CD4-positive, alpha-beta T cell treated with Interleukin-6 for 4 hours (primary cell): ENCODE measurements at regions not wholly inside any gene's neighbourhood (a gene's known extent, or its start where the extent isn't known, plus 50 kb on each side); places are given as distances from the start of the nearest gene placed in this dataset.

ENCODE experiments used
- DNase-seq: peaks from one replicate; pipeline ENCODE4 v3.0.0-alpha.2; 2020; ENCODE audit warnings: mixed read lengths

DNA sequence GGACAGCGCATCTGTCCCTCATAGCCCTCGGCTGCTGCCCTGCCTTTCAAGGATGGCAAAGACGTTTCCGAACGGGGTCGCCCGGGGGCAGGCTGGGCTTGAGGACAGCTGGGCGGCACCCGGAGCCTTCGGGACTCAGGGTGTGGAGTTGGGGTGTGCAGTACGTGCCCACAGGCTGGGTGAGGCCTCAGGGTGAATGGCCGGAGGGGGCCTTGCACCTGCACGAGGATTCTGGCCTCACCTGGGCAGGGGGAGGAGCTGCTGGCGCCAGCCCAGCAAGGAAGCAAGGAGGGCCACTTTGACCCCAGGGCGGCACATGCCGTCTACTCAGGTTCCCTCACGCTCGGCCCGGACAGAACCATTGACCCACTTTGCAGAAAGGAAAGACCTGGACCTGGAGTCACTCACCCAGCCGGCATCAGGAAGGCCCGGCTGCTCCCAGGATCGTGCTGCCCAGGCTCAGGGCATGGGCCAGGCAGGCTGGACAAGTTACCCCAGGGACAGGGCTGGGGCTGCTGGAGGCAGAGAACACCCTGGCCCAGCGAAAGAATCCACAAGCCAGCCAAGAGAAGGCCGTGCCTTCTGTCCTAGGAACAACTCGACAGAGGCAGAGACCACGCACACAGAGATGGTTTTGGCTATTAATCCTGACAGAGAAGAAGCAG is 65.1 kb upstream of the TTC34 start:
- no peak for DNase-seq

DNA sequence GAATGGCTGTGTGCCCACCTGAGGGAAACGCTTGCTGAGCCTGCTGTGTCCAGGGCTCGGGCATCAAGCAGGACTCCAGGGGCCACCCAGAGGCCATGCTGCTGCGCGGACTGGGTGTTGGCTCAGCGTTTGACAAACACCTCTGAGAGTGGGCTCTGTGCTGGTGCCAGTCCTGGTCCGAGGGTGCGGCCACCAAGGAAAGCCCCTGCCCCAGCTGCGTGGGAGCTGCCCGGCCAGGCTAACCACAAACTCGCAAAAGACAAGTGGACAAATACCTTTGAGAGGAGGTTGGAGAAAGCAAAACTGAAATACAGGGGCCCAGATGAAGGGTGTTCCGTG is 65.6 kb upstream of the TTC34 start:
- no peak for DNase-seq

DNA sequence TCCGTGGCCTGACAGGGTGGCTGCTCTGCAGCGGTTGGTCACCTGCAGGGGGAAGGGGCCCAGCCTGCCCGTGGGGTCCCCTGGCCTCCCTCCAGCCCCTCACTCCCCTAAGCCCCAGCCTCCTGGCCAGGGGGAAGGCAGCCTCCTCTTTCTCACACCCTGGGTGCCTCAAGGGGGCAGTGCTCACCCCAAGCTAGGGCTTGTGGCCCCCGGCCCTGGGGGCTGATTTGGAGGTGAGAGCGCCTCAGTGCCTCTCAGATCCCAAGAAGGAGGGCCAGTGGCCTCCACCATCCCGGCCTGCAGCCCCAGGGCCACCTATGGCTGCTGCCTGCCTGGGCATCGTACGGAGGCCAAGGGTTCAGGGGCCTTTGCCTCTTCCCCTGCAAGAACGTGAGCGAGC is 66.4 kb upstream of the TTC34 start:
- DNase-seq: no peak

DNA sequence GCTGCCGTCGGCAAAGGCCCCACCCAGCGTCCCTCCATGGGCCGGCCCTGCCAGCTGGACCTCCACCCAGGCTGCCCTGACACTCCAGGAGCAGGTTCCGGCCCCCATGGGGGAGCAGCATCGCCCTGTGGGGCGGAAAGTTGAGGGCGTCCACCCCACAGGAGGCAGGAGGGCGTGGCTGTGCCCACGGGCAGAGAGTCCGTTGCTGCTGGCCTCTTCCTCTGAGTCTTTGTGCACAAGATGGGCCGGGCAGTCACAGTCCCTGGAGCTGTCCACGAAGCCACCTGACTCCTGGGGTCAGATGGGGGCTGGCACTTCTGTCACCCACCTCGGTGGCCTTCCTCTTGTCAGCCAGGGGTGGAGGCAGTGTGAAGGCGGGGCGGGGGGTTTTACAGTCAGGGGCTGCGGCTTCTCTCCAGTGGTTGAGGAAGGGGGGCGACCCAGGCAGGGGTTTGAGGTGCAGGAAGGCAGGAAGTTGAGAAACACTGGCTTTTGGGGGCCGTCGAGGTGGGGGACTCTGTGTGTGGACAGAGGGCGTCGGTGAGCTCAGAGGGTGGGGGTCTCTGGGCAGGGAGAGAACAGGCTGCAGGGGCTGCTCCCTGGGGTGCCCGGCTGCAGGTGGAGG is 67.2 kb upstream of the TTC34 start:
- no peak for DNase-seq

DNA sequence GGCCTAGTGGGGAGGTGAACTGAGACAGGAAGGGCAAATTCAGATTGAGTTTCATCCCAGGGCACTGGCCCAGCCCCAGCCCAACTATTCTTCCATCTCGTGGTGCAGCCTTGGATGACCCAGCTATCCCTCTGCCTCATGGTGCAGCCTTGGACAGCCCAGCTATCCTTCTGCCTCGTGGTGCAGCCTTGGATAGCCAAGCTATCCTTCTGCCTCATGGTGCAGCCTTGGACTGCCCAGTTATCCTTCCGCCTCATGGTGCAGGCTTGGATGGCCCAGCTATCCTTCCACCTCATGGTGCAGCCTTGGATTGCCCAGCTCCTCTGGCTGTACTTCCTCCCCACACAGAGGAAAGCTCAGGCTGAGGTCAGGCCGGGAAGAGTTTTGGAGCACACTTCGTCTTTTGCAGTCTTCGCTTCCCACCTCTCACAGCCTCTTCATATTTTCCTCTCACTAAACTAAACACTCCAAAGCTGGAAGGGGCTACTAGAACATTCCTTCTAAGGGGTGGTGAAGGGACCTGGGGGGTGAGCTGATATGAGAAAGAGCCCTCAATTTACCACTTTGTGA is 69.8 kb upstream of the TTC34 start:
- no peak for DNase-seq

DNA sequence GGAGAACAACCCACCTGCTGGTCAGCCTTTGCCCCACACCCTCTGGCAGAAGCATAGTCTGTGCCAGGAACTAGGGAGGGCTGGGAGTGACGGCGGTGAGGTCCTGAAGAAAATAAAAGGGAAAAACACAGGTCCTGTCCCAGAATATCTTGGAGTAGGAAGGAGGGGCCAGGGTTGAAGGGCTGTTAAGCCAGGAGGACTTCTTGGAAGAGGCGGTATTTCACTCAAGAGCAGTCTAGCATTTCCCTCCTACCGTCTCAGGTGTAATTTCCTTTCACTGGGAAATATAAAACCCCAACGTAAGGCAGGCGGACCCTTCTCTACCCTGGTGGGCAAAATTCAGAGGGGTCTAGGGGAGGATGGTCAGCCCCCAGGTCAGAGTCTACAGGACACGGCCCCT is 72.7 kb upstream of the TTC34 start:
- DNase-seq: no peak

DNA sequence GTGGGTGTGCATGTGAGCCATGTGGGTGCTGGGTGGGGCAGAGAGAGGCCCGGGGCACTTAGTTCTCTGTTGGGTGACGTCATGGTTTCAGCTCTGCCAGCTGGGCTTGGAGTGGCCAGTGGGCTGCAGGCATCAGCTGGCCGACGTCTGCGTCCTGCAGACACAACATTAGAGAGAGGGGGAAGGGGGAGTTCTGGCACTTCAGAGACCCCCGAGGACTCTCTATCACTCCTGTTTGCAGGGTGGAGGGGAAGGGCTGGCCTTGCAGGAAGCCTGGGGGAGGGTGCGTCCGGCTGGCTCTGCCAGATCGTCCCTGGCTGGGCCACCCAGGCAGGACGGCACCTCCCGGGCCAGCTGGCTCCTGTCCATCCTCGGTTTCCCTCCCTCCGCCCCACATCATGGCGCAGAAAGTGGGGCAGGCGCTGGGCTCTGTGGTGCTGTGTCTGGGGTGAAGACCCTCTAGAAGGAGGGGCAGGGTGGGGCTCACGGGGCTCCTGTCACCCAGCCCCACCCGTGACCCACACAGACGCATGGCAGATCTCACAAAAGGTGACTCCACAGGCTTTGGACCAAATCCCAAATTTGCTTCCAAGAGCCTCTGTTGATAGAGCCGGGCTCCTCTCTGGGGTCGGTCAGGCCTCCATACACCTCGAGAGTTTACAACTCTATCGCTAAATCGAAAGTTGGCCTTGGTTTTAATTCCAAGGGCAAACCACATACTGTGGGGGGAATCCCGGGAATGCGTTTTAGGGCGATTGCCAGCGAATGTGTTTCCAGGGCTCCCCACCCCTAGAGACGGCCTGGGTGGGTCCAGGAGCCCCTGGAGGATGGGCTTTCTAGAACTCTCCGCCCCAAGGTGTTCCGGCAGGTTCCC is 73.4 kb upstream of the TTC34 start:
- DNase-seq: no peak

DNA sequence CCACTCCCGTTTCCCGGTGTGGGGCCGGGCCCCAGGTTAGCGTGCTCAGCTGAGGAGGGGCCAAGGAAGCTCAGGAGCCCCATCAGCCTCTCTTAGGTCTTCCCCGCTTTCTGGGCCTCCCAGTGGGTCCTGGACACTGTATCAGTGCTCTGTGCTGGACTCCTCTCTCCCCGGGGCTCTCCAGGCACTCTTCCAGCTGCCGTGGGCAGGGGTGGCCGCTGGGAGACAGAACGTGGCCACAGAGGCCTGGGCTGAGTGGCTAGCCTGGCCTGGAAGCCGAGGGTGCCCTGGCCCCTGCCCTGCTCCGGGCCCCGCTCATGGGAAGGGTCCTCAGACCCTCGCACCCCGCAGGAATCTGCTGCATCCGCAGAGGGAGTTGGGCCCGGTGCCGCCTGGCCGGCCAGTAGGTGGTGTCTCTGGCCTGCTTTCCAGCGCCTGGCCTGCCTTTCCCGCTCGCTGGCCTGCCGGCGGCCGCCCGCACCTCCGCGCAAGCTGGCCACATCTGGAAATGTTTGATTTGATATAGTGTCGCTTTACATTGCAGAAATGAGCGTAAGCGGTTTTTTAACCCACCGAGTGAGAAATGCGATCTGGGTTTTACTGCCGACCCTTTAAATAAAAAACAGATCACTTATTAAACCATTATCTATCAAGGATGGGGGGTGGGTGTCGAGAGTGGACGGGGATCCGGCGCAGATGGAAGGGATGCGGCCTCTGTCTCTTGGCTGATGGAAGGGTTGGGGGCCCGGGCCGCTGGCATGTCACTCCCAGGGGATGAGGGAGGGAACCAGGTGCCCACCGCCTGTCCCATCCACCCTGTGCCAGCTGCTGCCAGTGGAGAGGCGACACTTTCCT is 74.4 kb upstream of the TTC34 start:
- no peak for DNase-seq

DNA sequence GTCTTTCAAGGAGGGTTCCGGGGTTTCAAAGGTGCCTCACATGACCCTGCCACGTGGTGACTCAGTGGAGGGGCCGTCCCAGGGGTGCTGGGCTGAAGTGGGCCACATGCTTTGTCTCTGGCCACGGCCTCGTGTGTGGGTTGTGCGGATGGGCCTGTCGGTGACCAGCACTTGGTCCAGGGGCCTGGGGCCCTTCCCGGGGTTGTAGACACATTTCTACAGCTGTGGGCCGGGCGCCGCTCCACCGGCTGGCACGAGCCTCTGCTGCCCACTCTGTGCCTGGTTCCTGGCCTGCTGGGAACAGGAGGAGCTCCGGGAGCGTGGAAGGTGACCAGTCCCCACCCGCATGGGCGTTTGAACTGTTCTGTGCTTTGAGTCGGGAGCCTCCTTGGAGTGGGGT is 75.4 kb upstream of the TTC34 start:
- DNase-seq: no peak

DNA sequence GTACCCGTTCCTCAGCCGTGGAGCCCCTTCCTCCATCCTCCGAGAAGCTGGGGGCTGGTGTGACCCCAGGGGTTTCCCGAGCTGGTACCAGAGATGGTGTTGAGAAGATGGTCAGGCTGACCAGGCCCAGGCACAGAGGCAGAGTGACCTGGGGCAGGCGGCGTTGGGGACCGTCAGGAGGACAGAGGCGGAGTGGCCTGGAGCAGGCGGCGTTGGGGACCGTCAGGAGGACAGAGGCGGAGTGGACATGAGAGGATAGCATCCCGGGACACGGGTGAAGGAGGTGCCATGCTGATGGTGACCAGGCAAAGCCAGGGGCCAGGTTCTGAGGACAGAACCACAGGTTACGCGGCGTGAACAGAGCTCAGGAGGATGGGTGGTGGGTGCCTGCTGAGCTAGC is 75.9 kb upstream of the TTC34 start:
- DNase-seq: no peak

DNA sequence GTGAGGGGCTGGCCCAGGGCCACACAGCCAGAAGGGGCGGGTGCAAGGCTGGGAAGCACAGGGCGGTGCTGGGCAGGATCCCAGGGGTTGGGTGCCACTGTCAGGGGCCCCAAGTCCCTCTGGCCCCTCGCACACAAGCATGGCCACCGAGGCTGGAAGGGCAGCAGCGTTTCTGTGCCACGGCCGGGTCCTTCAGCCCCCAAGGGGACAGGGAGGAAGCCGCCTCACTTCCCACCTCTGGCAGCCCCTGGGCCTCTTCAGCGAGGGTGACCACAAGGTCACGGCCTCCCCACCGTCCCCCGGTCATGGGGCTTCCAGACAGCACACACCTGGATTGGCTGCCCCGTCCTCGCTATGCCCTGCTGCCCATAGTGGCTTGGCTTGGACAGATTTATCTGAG is 77.1 kb upstream of the TTC34 start:
- no peak for DNase-seq

DNA sequence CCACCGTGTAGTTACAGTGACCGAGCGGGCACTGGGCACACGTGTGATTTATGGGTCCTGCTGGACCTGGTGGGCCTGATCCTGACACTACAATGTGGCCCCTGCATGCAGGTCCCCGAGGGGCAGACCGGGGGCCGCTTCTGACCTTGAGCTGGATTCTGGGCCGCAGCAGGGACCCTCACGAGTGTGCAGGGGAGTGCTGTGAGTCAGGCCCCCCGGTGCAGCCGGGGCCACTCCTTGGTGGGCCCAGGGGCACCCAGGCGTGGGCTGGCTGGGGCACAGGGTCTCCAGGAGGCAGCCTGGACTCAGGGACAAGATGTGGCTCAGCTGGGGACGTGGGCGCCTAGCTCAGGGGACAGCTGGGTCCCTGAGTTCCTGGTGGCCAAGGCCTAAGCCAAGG is 77.5 kb upstream of the TTC34 start:
- DNase-seq: no peak

DNA sequence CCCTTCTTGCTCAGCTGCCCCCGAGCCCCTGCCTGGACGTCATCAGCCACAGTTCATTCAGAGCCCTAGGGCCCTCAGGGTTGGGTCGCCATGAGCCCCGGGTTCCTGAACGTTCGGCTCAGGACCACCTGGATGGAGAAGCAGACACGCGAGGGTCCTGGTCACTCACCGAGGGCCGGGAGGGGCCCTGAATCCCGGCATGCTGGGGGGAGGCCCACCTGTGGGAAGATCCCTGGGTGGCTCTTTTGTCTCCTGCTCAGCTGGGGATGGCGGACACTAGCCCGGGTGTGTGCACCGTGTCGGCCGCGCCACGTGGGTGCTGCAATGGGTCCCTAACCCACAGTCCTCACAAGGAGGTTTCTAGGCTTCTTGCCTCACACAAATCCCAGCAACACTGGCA is 78.1 kb upstream of the TTC34 start:
- no peak for DNase-seq

DNA sequence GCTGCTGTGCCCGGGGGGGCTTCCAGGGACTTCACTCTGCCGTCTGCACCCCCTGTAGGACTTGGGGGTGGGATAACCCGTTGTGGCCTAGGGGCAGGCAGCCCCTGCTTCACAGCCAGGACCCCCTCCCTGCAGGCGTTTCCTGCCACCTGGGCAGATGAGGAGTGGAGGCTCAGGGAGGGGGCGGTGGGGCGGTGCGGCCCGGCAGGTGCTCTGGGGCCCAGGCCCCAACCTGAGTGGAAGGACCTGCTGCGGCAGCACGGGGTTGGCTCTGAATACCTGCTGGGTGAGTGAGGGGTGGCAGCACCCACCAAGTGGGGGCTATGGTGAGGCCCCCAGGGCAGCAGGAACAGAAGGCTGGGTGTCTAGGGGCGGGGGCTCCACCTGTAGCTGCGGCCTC is 78.6 kb upstream of the TTC34 start:
- no peak for DNase-seq

DNA sequence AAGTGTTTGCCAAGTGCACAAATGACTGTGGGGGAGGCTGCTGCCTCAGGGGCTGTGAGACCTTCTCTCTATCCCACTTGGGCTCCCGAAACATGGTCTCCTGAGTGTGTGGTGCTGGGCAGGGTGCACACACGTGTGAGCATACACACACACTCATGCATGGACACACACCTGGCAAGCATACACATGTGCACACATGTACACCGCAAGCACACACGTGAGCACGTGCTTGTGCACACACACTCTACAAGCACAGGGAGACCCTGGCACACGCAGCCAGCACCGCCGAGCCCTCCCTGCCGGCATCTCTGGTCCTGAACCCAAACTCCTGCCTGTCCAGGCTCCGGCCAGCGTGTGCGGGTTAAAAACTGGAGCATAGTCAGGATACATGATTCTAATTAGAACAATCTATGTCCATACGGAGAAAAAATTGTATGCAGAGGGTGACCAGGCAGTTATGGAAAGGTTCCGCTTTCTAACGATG is 79.4 kb upstream of the TTC34 start:
- no peak for DNase-seq

DNA sequence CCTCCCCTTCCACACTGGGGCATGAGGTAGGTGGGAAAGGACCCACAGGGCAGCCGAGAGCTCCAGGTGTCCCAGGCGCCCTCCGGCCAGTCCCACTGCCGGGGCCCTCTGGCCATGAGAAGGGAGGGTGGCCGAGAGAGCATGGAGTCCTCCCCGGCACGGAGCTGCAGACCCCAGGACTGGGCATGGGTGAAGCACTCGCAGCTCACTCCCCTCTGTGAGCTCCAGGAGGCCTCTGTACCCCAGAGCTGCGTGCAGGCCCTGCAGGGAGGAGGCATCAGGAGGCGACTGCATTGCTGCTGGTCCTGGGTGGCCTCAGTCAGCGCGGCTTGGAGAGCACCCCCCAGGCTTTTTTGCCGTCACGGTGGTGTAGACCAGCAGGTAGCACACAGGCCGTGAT is 80.1 kb upstream of the TTC34 start:
- no peak for DNase-seq

DNA sequence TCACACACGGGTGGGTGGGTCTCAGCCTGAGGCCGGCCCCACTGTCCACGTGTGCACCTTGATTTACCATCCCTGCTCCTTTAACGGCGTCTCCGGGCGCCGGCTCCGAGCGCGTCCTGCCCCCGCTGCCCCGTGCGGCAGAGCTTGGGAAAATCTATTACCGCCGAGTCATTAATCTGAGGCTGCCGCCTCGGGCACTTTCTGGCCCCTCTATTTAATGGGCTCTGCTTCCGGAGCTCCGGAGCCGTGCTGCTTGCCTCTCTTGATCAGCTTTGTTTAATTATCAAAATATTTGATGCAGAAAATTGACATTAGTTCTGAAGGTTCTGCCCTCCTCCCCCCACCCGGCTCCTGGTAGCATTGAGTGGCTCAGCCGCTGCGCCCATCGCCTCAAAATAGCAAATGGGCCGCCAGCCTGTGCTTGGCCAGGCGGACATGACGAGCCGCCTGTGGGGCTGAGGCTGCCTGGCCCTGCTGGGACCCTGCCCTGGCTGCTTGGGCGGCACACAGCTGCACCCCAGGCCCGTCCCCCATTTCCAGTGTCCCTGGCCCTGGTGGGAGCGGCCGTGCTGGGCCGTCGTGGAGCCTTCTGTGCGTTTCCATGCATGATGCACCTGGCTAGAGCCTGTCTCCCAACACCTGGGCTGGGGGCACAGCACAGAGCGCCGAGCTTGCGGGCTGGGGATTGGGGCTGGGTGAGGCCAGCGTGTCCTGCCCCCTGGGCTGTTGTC is 81.6 kb upstream of the TTC34 start:
- DNase-seq: no peak

DNA sequence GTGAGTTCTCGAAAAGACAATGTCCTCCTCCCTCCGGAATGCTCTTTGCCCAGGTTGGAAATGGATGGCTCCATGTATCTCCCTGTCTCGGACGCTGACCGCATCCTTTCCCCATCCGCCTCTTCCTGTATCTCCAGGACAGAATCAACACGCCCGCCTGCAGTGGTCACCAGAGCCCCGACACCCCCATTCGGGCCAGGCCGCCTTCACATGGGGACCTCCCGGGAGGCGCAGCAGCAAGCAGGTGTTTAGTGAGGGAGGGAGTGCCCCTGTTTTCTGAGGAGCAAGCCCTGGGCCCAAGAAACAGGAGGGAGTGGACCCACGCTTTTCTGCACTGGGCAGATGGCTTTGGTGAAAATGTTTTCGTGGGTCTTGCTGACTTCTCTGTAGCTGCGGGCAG is 83.5 kb upstream of the TTC34 start:
- DNase-seq: no peak

DNA sequence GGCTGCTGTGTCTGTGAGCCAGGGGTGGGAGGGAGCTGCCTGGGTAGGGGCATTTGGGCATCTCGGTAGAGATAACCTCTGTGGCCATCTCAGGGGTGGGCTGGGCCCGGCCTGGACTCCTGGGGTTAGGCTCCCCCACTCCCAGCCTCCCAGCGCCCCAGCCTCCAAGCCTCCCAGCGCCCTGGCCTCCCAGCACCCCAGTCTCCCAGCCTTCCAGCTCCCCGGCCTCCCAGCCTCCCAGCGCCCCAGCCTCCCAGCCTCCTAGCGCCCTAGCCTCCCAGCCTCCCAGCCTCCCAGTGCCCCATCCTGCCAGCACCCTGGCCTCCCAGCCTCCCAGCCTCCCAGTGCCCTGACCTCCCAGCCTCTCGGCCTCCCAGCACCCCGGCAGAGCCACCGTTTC is 85.1 kb upstream of the TTC34 start:
- DNase-seq: no peak

DNA sequence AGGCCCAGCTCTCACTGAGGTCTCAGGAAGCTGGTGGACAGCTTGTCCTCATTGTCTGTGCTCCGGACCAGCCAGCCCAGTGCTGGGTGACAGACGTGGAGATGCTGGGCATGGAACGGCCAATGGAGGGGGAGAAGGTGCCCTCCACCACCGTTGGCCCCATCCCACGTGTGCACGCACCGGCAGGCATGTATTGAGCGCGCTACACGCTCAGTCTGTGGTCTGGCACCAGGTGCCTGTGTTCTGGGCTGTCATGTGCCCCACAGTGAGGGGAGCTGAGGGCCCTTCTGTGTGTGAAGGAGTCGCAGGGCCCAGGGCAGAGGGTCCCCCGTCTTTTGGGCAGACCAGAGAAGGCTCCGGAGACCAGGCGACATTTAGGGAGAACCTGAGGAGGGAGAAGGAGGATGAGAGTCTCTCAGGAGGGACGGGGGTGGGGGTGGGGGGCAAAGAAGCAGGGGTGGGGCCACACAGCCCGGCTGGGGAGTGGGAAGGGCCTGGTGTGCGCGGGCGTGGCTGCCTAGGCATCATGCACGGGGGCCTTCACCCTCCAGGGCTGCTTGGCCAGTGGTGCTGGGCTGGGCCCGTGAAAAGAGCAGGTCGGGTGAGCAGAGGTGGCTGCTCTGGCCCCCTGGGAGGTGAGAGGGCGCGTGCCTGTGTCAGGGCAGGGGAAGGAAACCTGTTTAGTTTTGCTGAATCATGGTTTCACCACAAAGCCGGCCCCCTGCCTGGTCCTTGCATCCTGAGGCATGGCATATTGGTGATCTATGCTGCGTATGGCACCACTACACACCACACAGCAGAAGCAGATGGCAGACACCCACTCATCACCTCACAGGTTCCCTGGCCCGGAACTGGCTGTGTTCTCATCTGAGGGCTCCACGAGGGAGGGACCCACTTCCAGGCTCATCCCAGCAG is 86.7 kb upstream of the TTC34 start:
- DNase-seq: no peak
